Stimulated activated CD8-positive, alpha-beta memory T cell treated with anti-CD3 and anti-CD28 coated beads, Interleukin-4, amount 100 ng/mL, for 4 hours (primary cell): ENCODE measurements at regions not wholly inside any gene's neighbourhood (a gene's known extent, or its start where the extent isn't known, plus 50 kb on each side); places are given as distances from the start of the nearest gene placed in this dataset.

Experiments
- DNase-seq, 2 donors: peaks; one replicate each; pipeline ENCODE4 v3.0.0-alpha.2; 2020; ENCODE audit warnings: low read depth in 2 of 2, low spot score in 1 of 2

GRCh38 chr12:68102731-68103130, 56.8 kb downstream of the IFNG start:
- DNase-seq: no peak

- DNase-seq: no peak
Observed at GRCh38 chr12:68102163-68102562, 57.4 kb downstream of the IFNG start.

- DNase-seq: no peak
Observed at GRCh38 chr12:68100241-68100640, 59.3 kb downstream of the IFNG start.

- DNase-seq: no peak
Observed at GRCh38 chr12:68098939-68099338, 60.6 kb downstream of the IFNG start.

GRCh38 chr12:68097386-68097785, 62.2 kb downstream of the IFNG start:
- DNase-seq: no peak

- DNase-seq: no peak
Observed at GRCh38 chr12:68094645-68095395, 64.7 kb downstream of the IFNG start.

- no peak for DNase-seq
Observed at GRCh38 chr12:68094195-68094594, 65.3 kb downstream of the IFNG start.

- DNase-seq: no peak
Observed at GRCh38 chr12:68092976-68093375, 66.6 kb downstream of the IFNG start.

GRCh38 chr12:68089101-68089500, 70.4 kb downstream of the IFNG start:
- DNase-seq: no peak

- no peak for DNase-seq
Observed at GRCh38 chr12:68086019-68086603, 73.4 kb downstream of the IFNG start.

- DNase-seq: no peak
Observed at GRCh38 chr12:68081561-68081960, 78.0 kb downstream of the IFNG start.

GRCh38 chr12:68080577-68080976, 79.0 kb downstream of the IFNG start:
- DNase-seq: peak; percentile 2 to 12

GRCh38 chr12:68078737-68079136, 80.8 kb downstream of the IFNG start:
- DNase-seq: no peak

- no peak for DNase-seq
Observed at GRCh38 chr12:68075416-68075815, 84.1 kb downstream of the IFNG start.

- DNase-seq: no peak
Observed at GRCh38 chr12:68074306-68075027, 85.1 kb downstream of the IFNG start.

GRCh38 chr12:68070957-68071356, 81.7 kb downstream of the IFNG-AS1 start:
- no peak for DNase-seq
